ENCODE measurements at regions not wholly inside any gene's neighbourhood (a gene's known extent, or its start where the extent isn't known, plus 50 kb on each side); places are given as distances from the start of the nearest gene placed in this dataset.

DNA sequence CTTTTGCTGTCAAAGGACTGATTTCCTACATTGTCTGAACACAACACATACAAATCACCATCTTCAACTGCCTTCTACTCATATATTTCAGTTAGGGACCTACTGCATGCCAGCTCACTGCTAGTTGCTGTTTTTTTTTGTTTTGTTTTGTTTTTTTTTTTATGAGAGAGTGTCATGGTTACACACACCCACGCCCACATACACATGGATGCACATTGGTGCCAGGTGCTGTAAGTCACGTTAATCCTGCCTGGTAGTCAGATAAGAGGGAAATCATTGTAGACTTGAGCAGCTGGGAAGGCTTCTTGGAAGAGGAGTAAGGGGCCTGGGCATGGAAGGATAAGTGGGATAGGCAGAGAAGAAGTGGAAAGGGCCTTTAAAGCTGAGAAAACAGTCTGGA is 209.9 kb downstream of the TDRD15 start:
- H3K27me3 ChIP-seq, result no peaks in the 10 kb centered on the region
- TF ChIP-seq, protein P1, sequence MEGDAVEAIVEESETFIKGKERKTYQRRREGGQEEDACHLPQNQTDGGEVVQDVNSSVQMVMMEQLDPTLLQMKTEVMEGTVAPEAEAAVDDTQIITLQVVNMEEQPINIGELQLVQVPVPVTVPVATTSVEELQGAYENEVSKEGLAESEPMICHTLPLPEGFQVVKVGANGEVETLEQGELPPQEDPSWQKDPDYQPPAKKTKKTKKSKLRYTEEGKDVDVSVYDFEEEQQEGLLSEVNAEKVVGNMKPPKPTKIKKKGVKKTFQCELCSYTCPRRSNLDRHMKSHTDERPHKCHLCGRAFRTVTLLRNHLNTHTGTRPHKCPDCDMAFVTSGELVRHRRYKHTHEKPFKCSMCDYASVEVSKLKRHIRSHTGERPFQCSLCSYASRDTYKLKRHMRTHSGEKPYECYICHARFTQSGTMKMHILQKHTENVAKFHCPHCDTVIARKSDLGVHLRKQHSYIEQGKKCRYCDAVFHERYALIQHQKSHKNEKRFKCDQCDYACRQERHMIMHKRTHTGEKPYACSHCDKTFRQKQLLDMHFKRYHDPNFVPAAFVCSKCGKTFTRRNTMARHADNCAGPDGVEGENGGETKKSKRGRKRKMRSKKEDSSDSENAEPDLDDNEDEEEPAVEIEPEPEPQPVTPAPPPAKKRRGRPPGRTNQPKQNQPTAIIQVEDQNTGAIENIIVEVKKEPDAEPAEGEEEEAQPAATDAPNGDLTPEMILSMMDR (IDR thresholded peaks at IDR 0.05), result no peak
- H3K36me3 ChIP-seq, result no peaks in the 10 kb centered on the region
- DNase-seq (no peak), ATAC-seq (no peak)
- intact Hi-C loops (cut with DNase I), result no loop called here
- no peak overlapping the region for H3K4me3 ChIP-seq
- H3K9me3 ChIP-seq, result peaks cover 0 to 5% of the 10 kb centered on the region in 2 donors
- H3K4me1 ChIP-seq, result no peaks in the 10 kb centered on the region
- no peak overlapping the region for H3K27ac ChIP-seq

DNA sequence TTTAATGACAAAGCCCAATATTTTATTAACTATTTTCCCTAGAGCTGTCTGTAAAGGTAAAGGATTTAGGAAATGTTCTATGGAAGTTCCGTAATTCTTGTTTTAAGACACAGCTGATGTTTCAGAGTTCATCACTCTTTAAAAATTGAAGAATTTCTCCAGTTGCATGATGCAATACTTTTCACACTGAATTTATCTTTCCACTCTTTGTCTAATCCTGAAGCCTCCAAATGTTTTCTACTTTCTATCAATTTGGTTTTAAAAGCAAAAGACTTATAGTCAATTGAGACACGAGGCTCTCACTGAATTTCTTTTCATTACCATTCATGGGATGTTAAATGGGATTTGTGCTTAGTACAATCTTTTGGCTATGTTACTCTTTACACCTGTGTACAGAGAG is 223.2 kb downstream of the TDRD15 start:
- no peak overlapping the region for H3K4me3 ChIP-seq
- intact Hi-C loops (cut with DNase I), result no loop called here
- TF ChIP-seq, protein P1 (IDR thresholded peaks at IDR 0.05), result no peak
- no peaks in the 10 kb centered on the region for H3K27me3 ChIP-seq
- DNase-seq, result no peak
- no peak overlapping the region for H3K27ac ChIP-seq
- H3K4me1 ChIP-seq, result no peaks in the 10 kb centered on the region
- H3K36me3 ChIP-seq, result no peaks in the 10 kb centered on the region
- no peak for ATAC-seq
- peaks cover 0 to 3% of the 10 kb centered on the region in 2 donors for H3K9me3 ChIP-seq

DNA sequence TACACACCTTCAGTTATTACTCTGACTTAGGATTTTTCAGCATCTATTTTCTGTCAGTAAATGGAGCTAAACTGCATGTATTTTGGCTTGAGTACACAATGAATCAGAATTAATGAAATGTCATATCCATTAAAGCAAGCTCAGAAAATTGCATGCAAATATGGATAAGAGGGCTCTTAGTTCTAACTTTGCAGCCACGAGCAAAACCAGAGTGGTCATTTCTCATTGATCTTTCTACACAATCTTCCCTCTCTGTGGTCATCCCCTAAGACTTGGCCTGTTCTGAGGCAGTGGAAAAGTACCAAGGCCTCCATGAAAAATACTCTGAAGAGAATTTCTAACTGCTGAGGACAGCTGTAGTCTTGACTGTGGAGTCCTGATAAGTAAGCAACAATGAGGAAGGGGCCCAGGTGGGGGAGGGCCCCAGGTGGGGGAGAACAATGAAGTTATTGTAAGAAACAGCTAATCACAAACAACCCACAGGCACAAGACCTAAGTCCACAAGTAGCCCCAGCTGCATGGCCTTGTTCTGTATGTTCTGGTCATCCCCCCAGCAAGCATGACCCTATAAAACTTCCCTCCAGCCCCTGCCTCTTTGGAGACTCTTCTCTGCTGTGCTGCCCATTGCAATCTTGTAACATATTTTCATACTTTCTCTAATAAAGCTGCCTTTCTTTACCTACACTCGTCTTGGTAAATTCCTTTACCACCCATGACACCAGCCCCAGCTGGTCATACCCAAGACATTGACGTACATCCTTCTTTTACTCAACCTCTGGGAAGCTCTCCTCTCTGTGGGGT is 230.3 kb downstream of the TDRD15 start:
- TF ChIP-seq, protein P1 (IDR thresholded peaks at IDR 0.05), result no peak
- Histone ChIP-seq H3K27ac (no peak overlapping the region), H3K4me3 (no peak overlapping the region), H3K27me3 (no peaks in the 10 kb centered on the region), H3K36me3 (no peaks in the 10 kb centered on the region), H3K4me1 (no peaks in the 10 kb centered on the region), H3K9me3 (no peaks in the 10 kb centered on the region)
- intact Hi-C loops (cut with DNase I), result no loop called here
- ATAC-seq, result no peak
- no peak for DNase-seq

DNA sequence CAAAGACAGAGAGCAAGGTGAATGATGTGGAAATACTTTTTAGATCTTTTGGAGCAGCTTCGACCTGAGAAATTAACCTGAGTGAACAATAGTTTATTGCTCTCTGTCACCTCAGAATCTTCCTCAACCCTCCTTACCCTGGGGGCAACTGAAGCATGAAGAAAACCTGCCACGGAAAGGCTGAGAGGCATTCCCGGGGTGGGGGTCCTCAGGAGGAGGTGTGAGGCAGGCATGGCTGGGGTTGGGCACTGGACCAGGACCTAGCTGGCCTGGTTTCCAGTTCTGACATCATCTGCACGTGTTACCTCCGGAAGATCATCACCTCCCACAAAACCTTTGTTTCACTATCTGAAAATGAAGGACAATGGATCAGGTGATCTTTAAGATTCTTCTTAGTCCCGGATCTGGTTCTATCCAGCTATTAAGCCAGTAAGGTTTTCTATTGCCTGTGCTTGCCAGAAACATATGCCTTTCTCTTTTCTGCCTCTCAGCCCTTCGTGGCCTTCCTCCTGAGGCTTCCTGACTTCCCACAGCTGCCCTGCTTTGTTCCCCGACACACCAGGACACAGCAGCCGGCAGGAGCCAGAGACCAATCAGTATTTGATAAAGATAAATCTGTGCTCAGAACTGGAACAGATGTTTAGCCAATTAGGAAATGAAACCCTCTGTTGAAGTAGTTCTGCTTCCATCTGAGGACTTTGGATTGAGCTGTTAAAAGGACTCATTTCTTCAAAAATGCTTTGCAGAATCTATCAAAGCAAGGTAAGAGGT is 232.5 kb downstream of the TDRD15 start:
- intact Hi-C loops (cut with DNase I), result no loop called here
- TF ChIP-seq, protein P1 (IDR thresholded peaks at IDR 0.05), result no peak
- H3K4me3 ChIP-seq, result no peak overlapping the region
- no peaks in the 10 kb centered on the region for H3K9me3 ChIP-seq
- DNase-seq (peak in 1 of 4 donors; percentile 60), ATAC-seq (no peak)
- H3K27ac ChIP-seq, result no peak overlapping the region
- H3K27me3 ChIP-seq, result no peaks in the 10 kb centered on the region
- no peaks in the 10 kb centered on the region for H3K36me3 ChIP-seq
- no peaks in the 10 kb centered on the region for H3K4me1 ChIP-seq

DNA sequence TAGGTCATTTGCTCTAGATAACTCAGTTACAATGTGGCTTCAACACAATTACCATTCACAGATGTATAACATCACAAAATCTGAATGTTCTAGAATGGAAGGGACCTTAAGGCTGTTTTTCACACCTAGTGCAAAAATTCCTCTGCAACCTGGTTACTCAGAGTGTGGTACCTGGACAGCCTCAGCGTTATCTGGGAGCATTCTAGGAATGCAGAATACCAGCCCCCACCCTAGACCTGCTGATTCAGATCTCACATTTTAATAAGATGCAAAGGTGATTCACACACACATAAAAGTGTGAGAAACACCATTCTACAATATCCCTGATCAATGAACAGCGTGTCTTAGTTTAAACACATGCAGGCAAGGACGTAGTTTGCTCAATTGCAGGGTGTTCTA is 233.1 kb downstream of the TDRD15 start:
- no peaks in the 10 kb centered on the region for H3K4me1 ChIP-seq
- no peaks in the 10 kb centered on the region for H3K36me3 ChIP-seq
- H3K27me3 ChIP-seq, result no peaks in the 10 kb centered on the region
- H3K4me3 ChIP-seq, result no peak overlapping the region
- DNase-seq (no peak), ATAC-seq (no peak)
- intact Hi-C loops (cut with DNase I), result no loop called here
- TF ChIP-seq, protein P1 (IDR thresholded peaks at IDR 0.05), result no peak
- no peak overlapping the region for H3K27ac ChIP-seq
- no peaks in the 10 kb centered on the region for H3K9me3 ChIP-seq
